Stimulated activated CD4-positive, alpha-beta T cell treated with anti-CD3 and anti-CD28 coated beads, Interleukin-4, amount 100 ng/mL, for 1 hour (primary cell): ENCODE measurements at regions not wholly inside any gene's neighbourhood (a gene's known extent, or its start where the extent isn't known, plus 50 kb on each side); places are given as distances from the start of the nearest gene placed in this dataset.
"Not testable (repeated sequence)": the region's sequence is repeated elsewhere in the genome, so short reads cannot be mapped to it uniquely, and the experiment has no call there.

Experiments
- DNase-seq: peaks from one replicate; pipeline ENCODE4 v3.0.0-alpha.2; 2020

- no peak for DNase-seq
Observed at GRCh38 chr21:38905752-38906151, 100.0 kb downstream of the ETS2 start.

GRCh38 chr21:38905328-38905727 lies 99.6 kb downstream of the ETS2 start:
- DNase-seq: no peak

- no peak for DNase-seq
Observed at GRCh38 chr21:38903690-38904139, 98.0 kb downstream of the ETS2 start.

- DNase-seq: no peak
Observed at GRCh38 chr21:38902608-38903445, 97.1 kb downstream of the ETS2 start.

GRCh38 chr21:38900499-38900898 lies 94.8 kb downstream of the ETS2 start:
- no peak for DNase-seq

- not testable (repeated sequence) for DNase-seq
Observed at GRCh38 chr21:38899985-38900384, 94.3 kb downstream of the ETS2 start.

GRCh38 chr21:38899277-38899947 lies 93.7 kb downstream of the ETS2 start:
- DNase-seq: no peak

GRCh38 chr21:38898422-38899096 lies 92.8 kb downstream of the ETS2 start:
- no peak for DNase-seq

GRCh38 chr21:38897532-38898421 lies 92.0 kb downstream of the ETS2 start:
- DNase-seq: no peak

- DNase-seq: no peak
Observed at GRCh38 chr21:38894899-38895298, 89.2 kb downstream of the ETS2 start.

GRCh38 chr21:38888991-38889561 lies 83.3 kb downstream of the ETS2 start:
- no peak for DNase-seq

- DNase-seq: no peak
Observed at GRCh38 chr21:38887749-38888148, 82.0 kb downstream of the ETS2 start.

- DNase-seq: no peak
Observed at GRCh38 chr21:38887062-38887686, 81.4 kb downstream of the ETS2 start.

GRCh38 chr21:38885909-38886308 lies 80.2 kb downstream of the ETS2 start:
- DNase-seq: no peak

GRCh38 chr21:38884440-38884839 lies 78.7 kb downstream of the ETS2 start:
- DNase-seq: no peak

- DNase-seq: no peak
Observed at GRCh38 chr21:38883142-38883541, 77.4 kb downstream of the ETS2 start.

GRCh38 chr21:38881131-38881530 lies 75.4 kb downstream of the ETS2 start:
- no peak for DNase-seq

GRCh38 chr21:38880577-38880966 lies 74.8 kb downstream of the ETS2 start:
- DNase-seq: no peak

GRCh38 chr21:38879912-38880576 lies 74.3 kb downstream of the ETS2 start:
- no peak for DNase-seq

- DNase-seq: no peak
Observed at GRCh38 chr21:38878379-38879179, 72.8 kb downstream of the ETS2 start.
